ENCODE measurements at regions not wholly inside any gene's neighbourhood (a gene's known extent, or its start where the extent isn't known, plus 50 kb on each side); places are given as distances from the start of the nearest gene placed in this dataset.

DNA sequence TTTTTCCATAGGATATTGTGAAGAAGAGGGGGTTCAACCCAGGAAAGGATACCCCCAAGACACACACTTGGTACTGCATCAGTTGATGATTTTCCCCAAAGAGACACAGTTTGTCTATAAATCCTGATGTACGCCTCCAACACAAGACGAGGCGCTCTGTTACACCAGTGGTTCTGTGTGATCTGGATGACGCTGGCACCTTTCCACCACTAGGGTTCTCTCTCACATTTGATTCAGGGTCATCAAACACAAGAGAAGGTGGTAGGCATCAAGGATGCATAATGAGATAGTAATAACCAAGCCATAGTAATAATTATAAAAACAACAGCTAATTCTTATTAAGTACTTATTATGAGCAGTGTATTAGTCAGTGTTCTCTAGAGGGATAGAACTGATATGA is 508.8 kb upstream of the ZP4 start:
- Histone ChIP-seq H3K4me2 (ENCODE audit: low read length) (no peak overlapping the region), H3K9ac (ENCODE audit: low read length) (no peak overlapping the region), H3F3A (ENCODE audit: insufficient read depth, low read length, poor library complexity, severe bottlenecking) (no peaks in the 10 kb centered on the region), H3K4me3 (ENCODE audit: low read length) (no peak overlapping the region), H3K9me2 (ENCODE audit: insufficient read depth, low read length) (no peaks in the 10 kb centered on the region), H3K9me3 (ENCODE audit: low read length) (no peaks in the 10 kb centered on the region), H3K36me3 (ENCODE audit: insufficient read depth, low read length) (no peaks in the 10 kb centered on the region), H3K27me3 (ENCODE audit: insufficient read depth, low read depth, low read length) (no peaks in the 10 kb centered on the region), H2AFZ (ENCODE audit: low read depth, low read length) (no peak overlapping the region), H3K79me2 (replicated peaks; ENCODE audit: insufficient read depth, low read length) (no peaks in the 10 kb centered on the region), H3K27ac (ENCODE audit: low read length) (no peak overlapping the region), H4K20me1 (ENCODE audit: insufficient read depth) (no peaks in the 10 kb centered on the region)
- TF ChIP-seq EZH2 (IDR thresholded peaks at IDR 0.05; ENCODE audit: borderline replicate concordance, insufficient read depth, low read length, poor library complexity, severe bottlenecking) (no peak), POLR2AphosphoS5 (IDR thresholded peaks at IDR 0.05) (no peak), SMC3 (conservative IDR thresholded peaks at IDR 0.05; ENCODE audit: poor library complexity) (no peak), RAD21 (conservative IDR thresholded peaks at IDR 0.05) (no peak), MXI1 (conservative IDR thresholded peaks at IDR 0.05; ENCODE audit: poor library complexity, severe bottlenecking) (no peak), EP300 (conservative IDR thresholded peaks at IDR 0.05; ENCODE audit: poor library complexity, severe bottlenecking) (no peak), TAF1 (IDR thresholded peaks at IDR 0.05; ENCODE audit: low read depth) (no peak)
- TF ChIP-seq, protein P1, sequence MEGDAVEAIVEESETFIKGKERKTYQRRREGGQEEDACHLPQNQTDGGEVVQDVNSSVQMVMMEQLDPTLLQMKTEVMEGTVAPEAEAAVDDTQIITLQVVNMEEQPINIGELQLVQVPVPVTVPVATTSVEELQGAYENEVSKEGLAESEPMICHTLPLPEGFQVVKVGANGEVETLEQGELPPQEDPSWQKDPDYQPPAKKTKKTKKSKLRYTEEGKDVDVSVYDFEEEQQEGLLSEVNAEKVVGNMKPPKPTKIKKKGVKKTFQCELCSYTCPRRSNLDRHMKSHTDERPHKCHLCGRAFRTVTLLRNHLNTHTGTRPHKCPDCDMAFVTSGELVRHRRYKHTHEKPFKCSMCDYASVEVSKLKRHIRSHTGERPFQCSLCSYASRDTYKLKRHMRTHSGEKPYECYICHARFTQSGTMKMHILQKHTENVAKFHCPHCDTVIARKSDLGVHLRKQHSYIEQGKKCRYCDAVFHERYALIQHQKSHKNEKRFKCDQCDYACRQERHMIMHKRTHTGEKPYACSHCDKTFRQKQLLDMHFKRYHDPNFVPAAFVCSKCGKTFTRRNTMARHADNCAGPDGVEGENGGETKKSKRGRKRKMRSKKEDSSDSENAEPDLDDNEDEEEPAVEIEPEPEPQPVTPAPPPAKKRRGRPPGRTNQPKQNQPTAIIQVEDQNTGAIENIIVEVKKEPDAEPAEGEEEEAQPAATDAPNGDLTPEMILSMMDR (IDR thresholded peaks at IDR 0.05; ENCODE audit: poor library complexity, severe bottlenecking) = no peak
- TF ChIP-seq, protein P2, sequence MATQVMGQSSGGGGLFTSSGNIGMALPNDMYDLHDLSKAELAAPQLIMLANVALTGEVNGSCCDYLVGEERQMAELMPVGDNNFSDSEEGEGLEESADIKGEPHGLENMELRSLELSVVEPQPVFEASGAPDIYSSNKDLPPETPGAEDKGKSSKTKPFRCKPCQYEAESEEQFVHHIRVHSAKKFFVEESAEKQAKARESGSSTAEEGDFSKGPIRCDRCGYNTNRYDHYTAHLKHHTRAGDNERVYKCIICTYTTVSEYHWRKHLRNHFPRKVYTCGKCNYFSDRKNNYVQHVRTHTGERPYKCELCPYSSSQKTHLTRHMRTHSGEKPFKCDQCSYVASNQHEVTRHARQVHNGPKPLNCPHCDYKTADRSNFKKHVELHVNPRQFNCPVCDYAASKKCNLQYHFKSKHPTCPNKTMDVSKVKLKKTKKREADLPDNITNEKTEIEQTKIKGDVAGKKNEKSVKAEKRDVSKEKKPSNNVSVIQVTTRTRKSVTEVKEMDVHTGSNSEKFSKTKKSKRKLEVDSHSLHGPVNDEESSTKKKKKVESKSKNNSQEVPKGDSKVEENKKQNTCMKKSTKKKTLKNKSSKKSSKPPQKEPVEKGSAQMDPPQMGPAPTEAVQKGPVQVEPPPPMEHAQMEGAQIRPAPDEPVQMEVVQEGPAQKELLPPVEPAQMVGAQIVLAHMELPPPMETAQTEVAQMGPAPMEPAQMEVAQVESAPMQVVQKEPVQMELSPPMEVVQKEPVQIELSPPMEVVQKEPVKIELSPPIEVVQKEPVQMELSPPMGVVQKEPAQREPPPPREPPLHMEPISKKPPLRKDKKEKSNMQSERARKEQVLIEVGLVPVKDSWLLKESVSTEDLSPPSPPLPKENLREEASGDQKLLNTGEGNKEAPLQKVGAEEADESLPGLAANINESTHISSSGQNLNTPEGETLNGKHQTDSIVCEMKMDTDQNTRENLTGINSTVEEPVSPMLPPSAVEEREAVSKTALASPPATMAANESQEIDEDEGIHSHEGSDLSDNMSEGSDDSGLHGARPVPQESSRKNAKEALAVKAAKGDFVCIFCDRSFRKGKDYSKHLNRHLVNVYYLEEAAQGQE (IDR thresholded peaks at IDR 0.05; ENCODE audit: borderline replicate concordance) = no peak

- H3K79me2 ChIP-seq (replicated peaks; ENCODE audit: insufficient read depth, low read length) = no peaks in the 10 kb centered on the region
- H3K9me2 ChIP-seq (ENCODE audit: insufficient read depth, low read length) = no peaks in the 10 kb centered on the region
- TF ChIP-seq EP300 (conservative IDR thresholded peaks at IDR 0.05; ENCODE audit: poor library complexity, severe bottlenecking) = no peak
- no peak for TF ChIP-seq POLR2AphosphoS5 (IDR thresholded peaks at IDR 0.05)
- TF ChIP-seq SMC3 (conservative IDR thresholded peaks at IDR 0.05; ENCODE audit: poor library complexity) = no peak
- TF ChIP-seq MXI1 (conservative IDR thresholded peaks at IDR 0.05; ENCODE audit: poor library complexity, severe bottlenecking) = no peak
- TF ChIP-seq RAD21 (conservative IDR thresholded peaks at IDR 0.05) = no peak
- no peak for TF ChIP-seq EZH2 (IDR thresholded peaks at IDR 0.05; ENCODE audit: borderline replicate concordance, insufficient read depth, low read length, poor library complexity, severe bottlenecking)
- TF ChIP-seq, protein P2 (IDR thresholded peaks at IDR 0.05; ENCODE audit: borderline replicate concordance) = no peak
- no peak for TF ChIP-seq TAF1 (IDR thresholded peaks at IDR 0.05; ENCODE audit: low read depth)
- TF ChIP-seq, protein P1 (IDR thresholded peaks at IDR 0.05; ENCODE audit: poor library complexity, severe bottlenecking) = no peak
- no peak overlapping the region for H3K9ac ChIP-seq (ENCODE audit: low read length)
- no peak overlapping the region for H3K4me3 ChIP-seq (ENCODE audit: low read length)
- H3F3A ChIP-seq (ENCODE audit: insufficient read depth, low read length, poor library complexity, severe bottlenecking) = no peaks in the 10 kb centered on the region
- no peak overlapping the region for H3K27ac ChIP-seq (ENCODE audit: low read length)
- H3K36me3 ChIP-seq (ENCODE audit: insufficient read depth, low read length) = no peaks in the 10 kb centered on the region
- H3K27me3 ChIP-seq (ENCODE audit: insufficient read depth, low read depth, low read length) = no peaks in the 10 kb centered on the region
- no peak overlapping the region for H3K4me2 ChIP-seq (ENCODE audit: low read length)
- H4K20me1 ChIP-seq (ENCODE audit: insufficient read depth) = no peaks in the 10 kb centered on the region
- no peak overlapping the region for H2AFZ ChIP-seq (ENCODE audit: low read depth, low read length)
- no peaks in the 10 kb centered on the region for H3K9me3 ChIP-seq (ENCODE audit: low read length)
Observed at GRCh38 chr1:238396140-238396539, 505.4 kb upstream of the ZP4 start.

Data from neural cell (in vitro differentiated cells).